Caco-2 (cell line): ENCODE measurements at regions not wholly inside any gene's neighbourhood (a gene's known extent, or its start where the extent isn't known, plus 50 kb on each side); places are given as distances from the start of the nearest gene placed in this dataset.

Experiments
- BruUV-seq: library from RNA; stranded (reverse); fragments of 400-500 nt; replicated peaks from 2 replicates; lab custom pipeline; 2021; lab: Mats Ljungman, UMichigan
- CTCF ChIA-PET: fragments of 300-600 bp; sonication (Branson Sonifier 250); formaldehyde crosslinking; loops from one replicate; lab custom pipeline; 2022; ENCODE audit warnings: antibody characterized with exemption; lab: Charles Lee
- POLR2A ChIA-PET: fragments of 300-600 bp; sonication (Branson Sonifier 250); formaldehyde crosslinking; loops from one replicate; lab custom pipeline; 2022; ENCODE audit warnings: antibody characterized with exemption; lab: Charles Lee
- DNase-seq, 2 experiments: peaks; one replicate each; pipeline versions ENCODE4 v3.0.0 to v3.0.0-alpha.2; 2020 to 2022
- H3K27me3 ChIP-seq: replicated peaks from 2 replicates; pipeline ENCODE4 v1.6.0; 2011; ENCODE audit warnings: low read length; ENCODE audit not compliant: control insufficient read depth, insufficient read depth
- H3K36me3 ChIP-seq: 2 replicates; pipeline ENCODE4 v1.5.1; 2011; ENCODE audit warnings: low read length; ENCODE audit not compliant: control insufficient read depth, insufficient read depth
- H3K4me1 ChIP-seq: fragments of 250-450 bp; sonication (Bioruptor Pico); 2 replicates; pipeline ENCODE4 v1.5.1; 2020; ENCODE audit warnings: mild to moderate bottlenecking
- H3K4me3 ChIP-seq: 2 replicates; pipeline ENCODE4 v1.5.1; 2011; ENCODE audit warnings: low read depth, mild to moderate bottlenecking, control low read depth, low read length
- H3K9me3 ChIP-seq: fragments of 250-450 bp; sonication (Bioruptor Pico); 2 replicates; pipeline ENCODE4 v1.5.1; 2020; ENCODE audit warnings: mild to moderate bottlenecking, moderate library complexity
- H3K27ac Mint-ChIP-seq: one replicate; pipeline ENCODE4 v1.8.0; 2022; ENCODE audit warnings: mixed read lengths; ENCODE audit not compliant: unreplicated experiment
- H3K27me3 Mint-ChIP-seq: one replicate; pipeline ENCODE4 v1.8.0; 2022; ENCODE audit warnings: mixed read lengths; ENCODE audit not compliant: insufficient read depth, unreplicated experiment
- H3K36me3 Mint-ChIP-seq: one replicate; pipeline ENCODE4 v1.8.0; 2022; ENCODE audit warnings: mild to moderate bottlenecking, mixed read lengths; ENCODE audit not compliant: insufficient read depth, unreplicated experiment
- H3K4me1 Mint-ChIP-seq: one replicate; pipeline ENCODE4 v1.8.0; 2022; ENCODE audit warnings: low read depth, mixed read lengths; ENCODE audit not compliant: unreplicated experiment
- H3K4me3 Mint-ChIP-seq: one replicate; pipeline ENCODE4 v1.8.0; 2022; ENCODE audit warnings: mild to moderate bottlenecking, moderate library complexity, mixed read lengths; ENCODE audit not compliant: unreplicated experiment
- H3K9me3 Mint-ChIP-seq: one replicate; pipeline ENCODE4 v1.8.0; 2022; ENCODE audit warnings: mixed read lengths; ENCODE audit not compliant: unreplicated experiment
- CTCF ChIP-seq, 2 experiments: fragments of 200-600 bp in 1 of 2; IDR thresholded peaks; 1 replicate in 1 of 2; 2 replicates in 1 of 2; pipeline versions ENCODE4 v1.5.1 to v1.8.0; 2011 to 2022; ENCODE audit warnings: antibody characterized with exemption in 1 of 2, control low read depth in 1 of 2, inconsistent platforms in 1 of 2, low read depth in 1 of 2, low read length in 1 of 2, mild to moderate bottlenecking in 1 of 2, moderate library complexity in 1 of 2; ENCODE audit not compliant: insufficient read depth in 1 of 2, severe bottlenecking in 1 of 2, unreplicated experiment in 1 of 2
- intact Hi-C: fragments of 100-400 bp; cut with micrococcal nuclease; formaldehyde crosslinking; loops from one replicate; pipeline ENCODE4 v1.10.0; 2022; ENCODE audit not compliant: unreplicated experiment

DNA sequence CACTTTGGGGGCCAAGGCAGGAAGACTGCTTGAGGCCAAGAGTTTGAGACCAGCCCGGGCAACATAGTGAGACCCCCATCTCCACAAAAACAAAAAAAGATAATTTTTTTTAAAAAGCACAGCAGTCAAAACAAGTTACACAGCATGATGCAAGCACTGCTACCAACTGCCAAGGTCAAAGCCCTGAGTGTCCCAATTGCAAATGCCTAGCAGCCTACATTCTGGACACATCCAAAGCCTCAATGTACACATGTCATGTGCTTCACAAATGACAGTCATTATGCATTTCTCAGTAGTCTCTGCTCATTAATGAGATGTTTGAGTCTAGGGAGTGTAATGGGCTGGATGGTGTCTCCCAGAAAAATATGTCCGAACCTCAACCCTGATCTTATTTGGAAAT lies 113.7 kb upstream of the CCND2 start:
- CTCF ChIA-PET: no interaction called here
- TF ChIP-seq CTCF (IDR thresholded peaks at IDR 0.05; ENCODE audit: insufficient read depth in 1 of 2, low read depth in 1 of 2, low read length in 1 of 2, severe bottlenecking in 1 of 2, unreplicated experiment in 1 of 2): no peak

DNA sequence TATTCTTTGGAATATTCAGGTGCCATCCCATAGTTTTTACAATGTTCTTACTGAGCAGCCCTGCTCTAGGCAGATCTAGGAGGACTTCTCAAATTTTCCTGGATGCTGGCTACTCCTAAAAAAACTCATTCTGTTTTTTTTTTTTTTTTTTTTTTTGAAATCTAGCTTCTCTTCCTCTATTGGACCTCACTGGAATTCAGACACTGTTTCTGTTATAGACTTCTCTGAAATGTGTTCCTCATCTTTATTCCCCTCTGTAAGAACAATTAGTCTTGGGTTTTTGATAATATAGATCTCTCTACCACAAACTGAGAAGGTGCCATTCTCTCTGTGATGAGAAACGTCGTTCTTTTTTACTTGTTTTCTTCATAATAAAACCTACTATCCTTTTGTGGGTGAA lies 115.3 kb upstream of the CCND2 start:
- Histone ChIP-seq H3K27me3 (no peaks in the 10 kb centered on the region), H3K4me1 (peaks cover 7% of the 10 kb centered on the region; the same call in 1 of the 2 replicates), H3K36me3 (no peaks in the 10 kb centered on the region), H3K9me3 (no peaks in the 10 kb centered on the region), H3K4me3 (no peak overlapping the region)
- ChIA-PET POLR2A (no interaction called here), CTCF (interaction anchor here (0.7 kb wide), 1 partner anchor 51 kb away, joined by 4 read pairs; no protein-coding TSS in a partner anchor)
- H3K4me1 Mint-ChIP-seq: peaks cover 11% of the 10 kb centered on the region
- intact Hi-C loops: no loop called here
- TF ChIP-seq CTCF (IDR thresholded peaks at IDR 0.05; ENCODE audit: insufficient read depth in 1 of 2, low read depth in 1 of 2, low read length in 1 of 2, severe bottlenecking in 1 of 2, unreplicated experiment in 1 of 2): no peak
- DNase-seq: no peak
- H3K27ac Mint-ChIP-seq: no peak overlapping the region
- no TSS peak for BruUV-seq
- no peaks in the 10 kb centered on the region for H3K36me3 Mint-ChIP-seq
- no peak overlapping the region for H3K4me3 Mint-ChIP-seq
- no peaks in the 10 kb centered on the region for H3K27me3 Mint-ChIP-seq
- H3K9me3 Mint-ChIP-seq: no peaks in the 10 kb centered on the region

More for the DNA sequence above, 113.7 kb upstream of the CCND2 start:
- H3K27ac Mint-ChIP-seq: no peak overlapping the region
- POLR2A ChIA-PET: no interaction called here
- peaks cover 7% of the 10 kb centered on the region; the same call in 1 of the 2 replicates for H3K4me1 ChIP-seq
- H3K4me3 Mint-ChIP-seq: no peak overlapping the region
- H3K27me3 Mint-ChIP-seq: no peaks in the 10 kb centered on the region
- intact Hi-C loops: loop anchor here (10.0 kb wide), 1 partner anchor 275 kb away; no protein-coding TSS in a partner anchor
- no TSS peak for BruUV-seq
- H3K36me3 Mint-ChIP-seq: no peaks in the 10 kb centered on the region
- no peaks in the 10 kb centered on the region for H3K9me3 ChIP-seq
- H3K4me3 ChIP-seq: no peak overlapping the region
- no peaks in the 10 kb centered on the region for H3K36me3 ChIP-seq
- H3K9me3 Mint-ChIP-seq: no peaks in the 10 kb centered on the region
- no peaks in the 10 kb centered on the region for H3K27me3 ChIP-seq
- DNase-seq: no peak
- H3K4me1 Mint-ChIP-seq: peaks cover 11% of the 10 kb centered on the region

DNA sequence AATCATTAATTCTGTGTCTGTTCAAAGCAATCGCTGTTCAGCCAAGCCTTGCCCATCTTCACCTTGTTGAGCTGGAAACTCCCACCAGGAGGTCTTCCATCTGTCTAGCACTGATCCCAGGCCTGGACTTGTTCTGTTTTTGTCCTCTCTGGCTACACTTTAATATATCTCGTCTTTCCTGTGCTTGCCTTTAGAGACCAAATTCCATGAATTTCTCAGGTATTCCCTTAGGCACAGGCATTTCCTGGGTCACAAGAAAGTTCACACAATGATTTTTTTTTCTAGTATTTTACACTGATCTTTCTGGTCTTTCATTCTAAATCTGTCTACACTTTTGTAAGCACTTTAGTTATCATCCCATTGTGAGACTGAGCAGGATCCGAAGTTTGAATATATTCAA lies 116.4 kb upstream of the CCND2 start:
- intact Hi-C loops: no loop called here
- no peaks in the 10 kb centered on the region for H3K9me3 Mint-ChIP-seq
- H3K4me1 Mint-ChIP-seq: peaks cover 11% of the 10 kb centered on the region
- H3K27me3 Mint-ChIP-seq: no peaks in the 10 kb centered on the region
- CTCF ChIA-PET: no interaction called here
- no TSS peak for BruUV-seq
- Histone ChIP-seq H3K4me1 (peaks cover 7% of the 10 kb centered on the region; the same call in 1 of the 2 replicates), H3K36me3 (no peaks in the 10 kb centered on the region), H3K9me3 (no peaks in the 10 kb centered on the region), H3K4me3 (no peak overlapping the region), H3K27me3 (no peaks in the 10 kb centered on the region)
- no peaks in the 10 kb centered on the region for H3K36me3 Mint-ChIP-seq
- no peak overlapping the region for H3K4me3 Mint-ChIP-seq
- no peak for DNase-seq
- POLR2A ChIA-PET: no interaction called here
- no peak for TF ChIP-seq CTCF (IDR thresholded peaks at IDR 0.05; ENCODE audit: insufficient read depth in 1 of 2, low read depth in 1 of 2, low read length in 1 of 2, severe bottlenecking in 1 of 2, unreplicated experiment in 1 of 2)
- H3K27ac Mint-ChIP-seq: no peak overlapping the region
